Endodermal cell (in vitro differentiated cells): ENCODE measurements at regions not wholly inside any gene's neighbourhood (a gene's known extent, or its start where the extent isn't known, plus 50 kb on each side); places are given as distances from the start of the nearest gene placed in this dataset.

ENCODE experiments used
- DNase-seq: peaks from one replicate; pipeline ENCODE4 v3.0.0-alpha.2; 2017
- H3K27ac ChIP-seq: 2 replicates; pipeline ENCODE4 v1.5.1; 2013; ENCODE audit warnings: mild to moderate bottlenecking, low read depth, low read length, moderate library complexity
- H3K27me3 ChIP-seq: 2 replicates; pipeline ENCODE4 v1.6.1; 2013; ENCODE audit warnings: mild to moderate bottlenecking, low read length, moderate library complexity; ENCODE audit not compliant: insufficient read depth, control insufficient read depth, poor library complexity, severe bottlenecking
- H3K36me3 ChIP-seq: 2 replicates; pipeline ENCODE4 v1.7.0; 2013; ENCODE audit warnings: mild to moderate bottlenecking, low read length, moderate library complexity; ENCODE audit not compliant: control insufficient read depth, insufficient read depth
- H3K4me1 ChIP-seq: one replicate; pipeline ENCODE4 v1.7.0; 2013; ENCODE audit warnings: low read length; ENCODE audit not compliant: control insufficient read depth, insufficient read depth
- H3K4me3 ChIP-seq: 2 replicates; pipeline ENCODE4 v1.5.1; 2013; ENCODE audit warnings: mild to moderate bottlenecking, low read length, moderate library complexity
- H3K9ac ChIP-seq: 2 replicates; pipeline ENCODE4 v1.6.1; 2013; ENCODE audit warnings: mild to moderate bottlenecking, low read length, moderate library complexity; ENCODE audit not compliant: poor library complexity, severe bottlenecking; ENCODE audit errors: extremely low read depth
- H3K9me3 ChIP-seq: 2 replicates; pipeline ENCODE4 v1.6.1; 2013; ENCODE audit warnings: mild to moderate bottlenecking, low read length, moderate library complexity; ENCODE audit not compliant: control insufficient read depth
- H3K27ac Mint-ChIP-seq: 2 replicates; pipeline ENCODE4 v1.8.0; 2020; ENCODE audit warnings: mixed read lengths
- H3K27me3 Mint-ChIP-seq: 2 replicates; pipeline ENCODE4 v1.8.0; 2021; ENCODE audit warnings: mild to moderate bottlenecking, mixed read lengths; ENCODE audit not compliant: insufficient read depth
- H3K36me3 Mint-ChIP-seq: 2 replicates; pipeline ENCODE4 v1.8.0; 2020; ENCODE audit warnings: low read depth, mixed read lengths
- H3K4me1 Mint-ChIP-seq: 2 replicates; pipeline ENCODE4 v1.8.0; 2020; ENCODE audit warnings: mixed read lengths
- H3K4me3 Mint-ChIP-seq: 2 replicates; pipeline ENCODE4 v1.8.0; 2020; ENCODE audit warnings: mild to moderate bottlenecking, moderate library complexity, mixed read lengths
- H3K9me3 Mint-ChIP-seq: 2 replicates; pipeline ENCODE4 v1.8.0; 2020; ENCODE audit warnings: mild to moderate bottlenecking, mixed read lengths
- WGBS, 2 experiments: methylation state at CpG; one replicate each; pipeline versions ENCODE4 v1.1.5 to v1.1.7; 2013; ENCODE audit warnings: missing lambda C conversion rate in 2 of 2, mixed read lengths in 1 of 2; ENCODE audit not compliant: insufficient coverage in 1 of 2, insufficient read length in 1 of 2; 5-methylcytosine and 5-hydroxymethylcytosine counted together
- TF ChIP-seq, protein P1 (sequence below): fragments of 200-600 bp; sonication (generic); conservative IDR thresholded peaks from 2 replicates; pipeline ENCODE4 v1.5.0; 2021; ENCODE audit warnings: antibody characterized with exemption, mild to moderate bottlenecking

- no peaks in the 10 kb centered on the region for H3K27me3 Mint-ChIP-seq
- no peak for DNase-seq
- Histone ChIP-seq H3K36me3 (no peaks in the 10 kb centered on the region), H3K27me3 (no peaks in the 10 kb centered on the region), H3K4me3 (no peak overlapping the region), H3K9me3 (no peaks in the 10 kb centered on the region), H3K27ac (no peak overlapping the region), H3K4me1 (no peaks in the 10 kb centered on the region), H3K9ac (no peak overlapping the region)
- H3K4me3 Mint-ChIP-seq, result no peak overlapping the region
- H3K9me3 Mint-ChIP-seq, result no peaks in the 10 kb centered on the region
- H3K36me3 Mint-ChIP-seq, result no peaks in the 10 kb centered on the region
- no CpG with 5 or more reads among the region's 1 CpG for WGBS, 2 experiments
- H3K27ac Mint-ChIP-seq, result no peak overlapping the region
- no peaks in the 10 kb centered on the region for H3K4me1 Mint-ChIP-seq
- TF ChIP-seq, protein P1, sequence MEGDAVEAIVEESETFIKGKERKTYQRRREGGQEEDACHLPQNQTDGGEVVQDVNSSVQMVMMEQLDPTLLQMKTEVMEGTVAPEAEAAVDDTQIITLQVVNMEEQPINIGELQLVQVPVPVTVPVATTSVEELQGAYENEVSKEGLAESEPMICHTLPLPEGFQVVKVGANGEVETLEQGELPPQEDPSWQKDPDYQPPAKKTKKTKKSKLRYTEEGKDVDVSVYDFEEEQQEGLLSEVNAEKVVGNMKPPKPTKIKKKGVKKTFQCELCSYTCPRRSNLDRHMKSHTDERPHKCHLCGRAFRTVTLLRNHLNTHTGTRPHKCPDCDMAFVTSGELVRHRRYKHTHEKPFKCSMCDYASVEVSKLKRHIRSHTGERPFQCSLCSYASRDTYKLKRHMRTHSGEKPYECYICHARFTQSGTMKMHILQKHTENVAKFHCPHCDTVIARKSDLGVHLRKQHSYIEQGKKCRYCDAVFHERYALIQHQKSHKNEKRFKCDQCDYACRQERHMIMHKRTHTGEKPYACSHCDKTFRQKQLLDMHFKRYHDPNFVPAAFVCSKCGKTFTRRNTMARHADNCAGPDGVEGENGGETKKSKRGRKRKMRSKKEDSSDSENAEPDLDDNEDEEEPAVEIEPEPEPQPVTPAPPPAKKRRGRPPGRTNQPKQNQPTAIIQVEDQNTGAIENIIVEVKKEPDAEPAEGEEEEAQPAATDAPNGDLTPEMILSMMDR, result no peak
These were observed 872.0 kb upstream of the CNTNAP5 start for GRCh38 chr2:123153041-123153440.

DNA sequence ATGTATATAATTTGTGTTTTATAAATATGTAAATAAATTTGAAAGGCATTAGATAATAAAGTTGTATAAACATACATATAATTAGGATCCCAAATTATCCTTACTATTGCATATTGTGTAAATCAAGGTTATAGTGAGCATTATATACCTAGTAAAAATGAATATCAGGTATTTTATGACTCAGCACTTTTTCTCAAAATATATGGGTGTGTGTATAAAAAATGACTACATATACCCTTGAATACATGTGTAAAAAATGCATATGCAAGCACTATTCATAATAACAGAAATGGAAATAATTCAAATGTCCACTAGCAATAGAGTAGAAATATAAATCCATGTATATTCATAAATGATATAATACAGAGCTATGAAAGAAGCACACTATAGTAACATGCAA, 870.9 kb upstream of the CNTNAP5 start:
- no peak overlapping the region for H3K4me3 ChIP-seq
- TF ChIP-seq, protein P1, result no peak
- H3K9me3 ChIP-seq, result no peaks in the 10 kb centered on the region
- DNase-seq, result no peak
- no peaks in the 10 kb centered on the region for H3K36me3 Mint-ChIP-seq
- no peaks in the 10 kb centered on the region for H3K4me1 ChIP-seq
- H3K4me1 Mint-ChIP-seq, result no peaks in the 10 kb centered on the region
- H3K9ac ChIP-seq, result no peak overlapping the region
- no peaks in the 10 kb centered on the region for H3K27me3 ChIP-seq
- no peak overlapping the region for H3K27ac ChIP-seq
- no peaks in the 10 kb centered on the region for H3K9me3 Mint-ChIP-seq
- no peaks in the 10 kb centered on the region for H3K36me3 ChIP-seq
- no peak overlapping the region for H3K27ac Mint-ChIP-seq
- H3K27me3 Mint-ChIP-seq, result no peaks in the 10 kb centered on the region
- H3K4me3 Mint-ChIP-seq, result no peak overlapping the region

DNA sequence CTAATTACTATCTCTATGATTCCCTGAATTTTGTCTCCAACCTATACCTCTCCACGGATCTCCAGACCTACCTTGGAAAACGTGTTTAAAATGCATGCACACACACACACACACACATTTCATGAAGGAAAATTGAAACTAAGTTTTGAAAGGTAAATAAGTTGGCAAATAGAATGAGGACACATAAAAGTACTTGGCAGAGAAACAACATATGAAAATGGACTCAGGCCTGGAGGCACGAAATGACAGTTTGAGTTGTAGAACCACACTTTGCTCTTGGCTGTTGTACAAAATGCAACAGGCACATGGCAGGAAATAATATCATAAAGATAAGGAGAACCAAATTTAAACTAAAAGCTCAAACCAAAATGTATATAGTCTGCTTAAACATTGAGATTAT, 868.1 kb upstream of the CNTNAP5 start:
- H3K27me3 Mint-ChIP-seq, result no peaks in the 10 kb centered on the region
- no peak overlapping the region for H3K4me3 Mint-ChIP-seq
- no peak overlapping the region for H3K4me3 ChIP-seq

More for the DNA sequence above, 868.1 kb upstream of the CNTNAP5 start:
- Histone ChIP-seq H3K9ac (no peak overlapping the region), H3K4me1 (no peaks in the 10 kb centered on the region), H3K36me3 (no peaks in the 10 kb centered on the region), H3K27ac (no peak overlapping the region), H3K9me3 (no peaks in the 10 kb centered on the region), H3K27me3 (no peaks in the 10 kb centered on the region)
- H3K4me1 Mint-ChIP-seq, result no peaks in the 10 kb centered on the region
- H3K36me3 Mint-ChIP-seq, result no peaks in the 10 kb centered on the region
- WGBS, 2 experiments, result 91 to 100% methylated on average over 1 to 3 of the region's 3 CpGs
- H3K27ac Mint-ChIP-seq, result no peak overlapping the region
- DNase-seq, result no peak
- TF ChIP-seq, protein P1, result no peak
- no peaks in the 10 kb centered on the region for H3K9me3 Mint-ChIP-seq
